Astrocyte of the hippocampus (primary cell): ENCODE measurements at regions not wholly inside any gene's neighbourhood (a gene's known extent, or its start where the extent isn't known, plus 50 kb on each side); places are given as distances from the start of the nearest gene placed in this dataset.

Experiments used
- DNase-seq: peaks from one replicate; pipeline ENCODE4 v3.0.0; 2011; ENCODE audit warnings: low read depth, low spot score

- DNase-seq, result no peak
Observed at GRCh38 chr2:151087377-151087776, 174.3 kb downstream of the RBM43 start.

- DNase-seq, result no peak
Observed at GRCh38 chr2:151085181-151085611, 176.5 kb downstream of the RBM43 start.

- no peak for DNase-seq
Observed at GRCh38 chr2:151083856-151084795, 177.5 kb downstream of the RBM43 start.

GRCh38 chr2:151078889-151079288 is 182.8 kb downstream of the RBM43 start:
- no peak for DNase-seq

GRCh38 chr2:151071906-151072305 is 189.8 kb downstream of the RBM43 start:
- peak; percentile 9 for DNase-seq

GRCh38 chr2:151071382-151071781 is 190.3 kb downstream of the RBM43 start:
- DNase-seq, result peak; percentile 54

- DNase-seq, result no peak
Observed at GRCh38 chr2:151070253-151070652, 191.4 kb downstream of the RBM43 start.

GRCh38 chr2:151067658-151068369 is 193.8 kb downstream of the RBM43 start:
- no peak for DNase-seq

GRCh38 chr2:151063271-151063670 is 198.4 kb downstream of the RBM43 start:
- DNase-seq, result peak; percentile 61

- no peak for DNase-seq
Observed at GRCh38 chr2:151060287-151060686, 201.4 kb downstream of the RBM43 start.

- DNase-seq, result no peak
Observed at GRCh38 chr2:151056870-151057269, 204.8 kb downstream of the RBM43 start.

GRCh38 chr2:151053661-151053990 is 208.0 kb downstream of the RBM43 start:
- no peak for DNase-seq

- no peak for DNase-seq
Observed at GRCh38 chr2:151052850-151053660, 208.6 kb downstream of the RBM43 start.

- DNase-seq, result peak; percentile 66
Observed at GRCh38 chr2:151051574-151052220, 210.0 kb downstream of the RBM43 start.

GRCh38 chr2:151049746-151050145 is 211.9 kb downstream of the RBM43 start:
- DNase-seq, result peak; percentile 82

- DNase-seq, result no peak
Observed at GRCh38 chr2:151048331-151049054, 213.2 kb downstream of the RBM43 start.

- peak; percentile 92 for DNase-seq
Observed at GRCh38 chr2:151043484-151043883, 218.2 kb downstream of the RBM43 start.

GRCh38 chr2:151042964-151043363 is 218.7 kb downstream of the RBM43 start:
- peak; percentile 33 for DNase-seq

GRCh38 chr2:151040039-151040438 is 221.6 kb downstream of the RBM43 start:
- no peak for DNase-seq

GRCh38 chr2:151038516-151038915 is 223.1 kb downstream of the RBM43 start:
- DNase-seq, result no peak

- DNase-seq, result no peak
Observed at GRCh38 chr2:151037434-151037833, 224.2 kb downstream of the RBM43 start.
